GM12878 (cell line): ENCODE measurements at regions not wholly inside any gene's neighbourhood (a gene's known extent, or its start where the extent isn't known, plus 50 kb on each side); places are given as distances from the start of the nearest gene placed in this dataset.

ENCODE experiments used
- CTCF ChIP-seq, 3 experiments: IDR thresholded peaks in 2 of 3; conservative IDR thresholded peaks in 1 of 3; 2 replicates each; pipeline ENCODE4 v1.5.1; 2011; ENCODE audit warnings: low read depth in 3 of 3, low read length in 3 of 3, mild to moderate bottlenecking in 3 of 3, control low read depth in 2 of 3, moderate library complexity in 2 of 3, inconsistent platforms in 1 of 3, mixed read lengths in 1 of 3; ENCODE audit not compliant: control insufficient read depth in 2 of 3, insufficient read depth in 1 of 3; ENCODE audit errors: extremely low read depth in 1 of 3
- EZH2 ChIP-seq: IDR thresholded peaks from 2 replicates; pipeline ENCODE4 v1.6.1; 2012; ENCODE audit warnings: low read depth, mild to moderate bottlenecking, control low read depth, inconsistent platforms, low read length, borderline replicate concordance; ENCODE audit not compliant: control insufficient read depth
- MEF2B ChIP-seq: fragments of 450-650 bp; IDR thresholded peaks from 2 replicates; pipeline ENCODE4 v1.6.1; 2018; ENCODE audit warnings: mild to moderate bottlenecking, moderate library complexity; ENCODE audit not compliant: partially characterized antibody, poor library complexity, severe bottlenecking
- NFYB ChIP-seq: IDR thresholded peaks from 2 replicates; pipeline ENCODE4 v1.6.1; 2011; ENCODE audit warnings: low read depth, mild to moderate bottlenecking, low read length, improper control_type of control experiment, moderate library complexity; ENCODE audit not compliant: insufficient read depth
- PAX5 ChIP-seq: IDR thresholded peaks from 2 replicates; pipeline ENCODE4 v1.6.1; 2011; ENCODE audit warnings: low read depth, low read length, borderline replicate concordance
- PBX3 ChIP-seq: IDR thresholded peaks from 2 replicates; pipeline ENCODE4 v1.6.1; 2011; ENCODE audit warnings: mild to moderate bottlenecking, low read depth, low read length, moderate library complexity; ENCODE audit not compliant: insufficient replicate concordance
- RFX5 ChIP-seq: IDR thresholded peaks from 2 replicates; pipeline ENCODE4 v1.6.1; 2011; ENCODE audit warnings: low read depth, low read length, improper control_type of control experiment
- STAT1 ChIP-seq: fragments of 450-650 bp; conservative IDR thresholded peaks from 2 replicates; pipeline ENCODE4 v1.6.1; 2014; ENCODE audit warnings: antibody characterized with exemption, mild to moderate bottlenecking
- SUZ12 ChIP-seq: fragments of 200-600 bp; sonication (generic); IDR thresholded peaks from one replicate; pipeline ENCODE4 v1.6.1; 2018; ENCODE audit warnings: antibody characterized with exemption, mild to moderate bottlenecking; ENCODE audit not compliant: unreplicated experiment
- ZBTB4 ChIP-seq: fragments of 450-650 bp; formaldehyde crosslinking; IDR thresholded peaks from 2 replicates; pipeline ENCODE4 v1.4.0; 2022; ENCODE audit warnings: mild to moderate bottlenecking, moderate library complexity
- ZNF592 ChIP-seq: fragments of 450-650 bp; IDR thresholded peaks from 2 replicates; pipeline ENCODE4 v1.6.1; 2017; ENCODE audit warnings: mild to moderate bottlenecking, moderate library complexity

GRCh38 chr4:128548381-128548780, 260.8 kb upstream of the PGRMC2 start:
- TF ChIP-seq PBX3, result no peak
- no peak for TF ChIP-seq MEF2B
- TF ChIP-seq NFYB, result no peak
- TF ChIP-seq CTCF (IDR thresholded peaks at IDR 0.05 in 2 of 3, conservative IDR thresholded peaks at IDR 0.05 in 1 of 3; ENCODE audit: control insufficient read depth in 2 of 3, extremely low read depth in 1 of 3, insufficient read depth in 1 of 3, low read depth in 3 of 3, low read length in 3 of 3), result no peak
- no peak for TF ChIP-seq RFX5
- TF ChIP-seq ZBTB4 (CRISPR knock-in tag), result no peak
- TF ChIP-seq EZH2, result no peak
- TF ChIP-seq STAT1, result no peak
- TF ChIP-seq PAX5, result no peak
- no peak for TF ChIP-seq ZNF592
- no peak for TF ChIP-seq SUZ12
